CD4-positive, alpha-beta T cell (primary cell): ENCODE measurements at regions not wholly inside any gene's neighbourhood (a gene's known extent, or its start where the extent isn't known, plus 50 kb on each side); places are given as distances from the start of the nearest gene placed in this dataset.

Experiments
- ATAC-seq: fragments of 200-7000 bp; cut with Tn5 transposase; one replicate; pipeline ENCODE4 v1.10.0; 2022; ENCODE audit warnings: mild to moderate bottlenecking; ENCODE audit not compliant: poor library complexity
- CTCF ChIA-PET: fragments of 350-600 bp; sonication (Branson Sonifier 250); formaldehyde crosslinking; loops from one replicate; lab custom pipeline; 2021; ENCODE audit warnings: antibody characterized with exemption, inconsistent platforms; lab: Charles Lee
- POLR2A ChIA-PET: fragments of 350-600 bp; sonication (Branson Sonifier 250); formaldehyde crosslinking; loops from one replicate; lab custom pipeline; 2021; ENCODE audit warnings: antibody characterized with exemption, inconsistent platforms; lab: Charles Lee
- DNase-seq, 14 experiments: peaks; one replicate each; pipeline ENCODE4 v3.0.0-alpha.2; 2013 to 2020; ENCODE audit warnings: mixed read lengths in 2 of 14
- H3K27ac ChIP-seq, 2 donors: one replicate each; pipeline versions ENCODE4 v1.5.1 to v1.7.0; 2013; ENCODE audit warnings: low read length in 2 of 2, low read depth in 1 of 2, mild to moderate bottlenecking in 1 of 2
- H3K27me3 ChIP-seq, 2 experiments: 1 replicate in 1 of 2; 2 replicates in 1 of 2; pipeline versions ENCODE4 v1.6.1 to v1.7.0; 2013; ENCODE audit warnings: low read length in 2 of 2, control low read depth in 1 of 2, mild to moderate bottlenecking in 1 of 2, moderate library complexity in 1 of 2; ENCODE audit not compliant: insufficient read depth in 2 of 2, control insufficient read depth in 1 of 2
- H3K36me3 ChIP-seq: one replicate; pipeline ENCODE4 v1.6.1; 2013; ENCODE audit warnings: low read length, control low read depth; ENCODE audit not compliant: insufficient read depth
- H3K4me1 ChIP-seq: one replicate; pipeline ENCODE4 v1.6.1; 2013; ENCODE audit warnings: low read length, control low read depth; ENCODE audit not compliant: insufficient read depth
- H3K4me3 ChIP-seq: one replicate; pipeline ENCODE4 v1.5.1; 2013; ENCODE audit warnings: mild to moderate bottlenecking, low read length, moderate library complexity
- H3K9me3 ChIP-seq, 2 experiments: 1 replicate in 1 of 2; 2 replicates in 1 of 2; pipeline versions ENCODE4 v1.6.1 to v1.7.0; 2013; ENCODE audit warnings: low read length in 2 of 2, mild to moderate bottlenecking in 2 of 2, control low read depth in 1 of 2, moderate library complexity in 1 of 2; ENCODE audit not compliant: control insufficient read depth in 1 of 2, insufficient read depth in 1 of 2
- H3K27ac Mint-ChIP-seq: one replicate; pipeline ENCODE4 v1.8.0; 2020; ENCODE audit warnings: mixed read lengths
- H3K27me3 Mint-ChIP-seq: one replicate; pipeline ENCODE4 v1.8.0; 2021; ENCODE audit warnings: mixed read lengths
- H3K36me3 Mint-ChIP-seq: one replicate; pipeline ENCODE4 v1.8.0; 2021; ENCODE audit warnings: low read depth, mixed read lengths
- H3K4me1 Mint-ChIP-seq: one replicate; pipeline ENCODE4 v1.8.0; 2021; ENCODE audit warnings: low read depth, mixed read lengths
- H3K4me3 Mint-ChIP-seq: one replicate; pipeline ENCODE4 v1.8.0; 2020; ENCODE audit warnings: mild to moderate bottlenecking, mixed read lengths
- H3K9me3 Mint-ChIP-seq: one replicate; pipeline ENCODE4 v1.8.0; 2020; ENCODE audit warnings: mixed read lengths
- CTCF ChIP-seq: fragments of 200-600 bp; IDR thresholded peaks from one replicate; pipeline ENCODE4 v1.8.0; 2022; ENCODE audit warnings: antibody characterized with exemption, mild to moderate bottlenecking
- intact Hi-C, 2 experiments: fragments of 100-400 bp; cut with DNase I in 1 of 2; cut with micrococcal nuclease in 1 of 2; formaldehyde crosslinking; loops; one replicate each; pipeline versions ENCODE4 v1.15.1 to v1.9.0; 2023 to 2025; cut with DNase I, micrococcal nuclease

GRCh38 chr3:34351882-34352777 is 553.7 kb downstream of the PDCD6IP start:
- no peak for TF ChIP-seq CTCF
- CTCF ChIA-PET: no interaction called here
- POLR2A ChIA-PET: no interaction called here

GRCh38 chr3:34352778-34353331 is 554.4 kb downstream of the PDCD6IP start:
- DNase-seq (no peak), ATAC-seq (no peak)
- TF ChIP-seq CTCF: no peak
- CTCF ChIA-PET: no interaction called here
- Mint-ChIP-seq H3K27ac (no peak overlapping the region), H3K4me3 (no peak overlapping the region), H3K4me1 (no peaks in the 10 kb centered on the region), H3K36me3 (no peaks in the 10 kb centered on the region), H3K27me3 (peaks cover 4% of the 10 kb centered on the region), H3K9me3 (no peaks in the 10 kb centered on the region)
- Histone ChIP-seq H3K36me3 (no peaks in the 10 kb centered on the region), H3K4me3 (no peak overlapping the region), H3K4me1 (no peaks in the 10 kb centered on the region), H3K27ac (no peak overlapping the region), H3K27me3 (no peaks in the 10 kb centered on the region), H3K9me3 (no peaks in the 10 kb centered on the region)
- POLR2A ChIA-PET: no interaction called here
- intact Hi-C loops: no loop called here

More at GRCh38 chr3:34351882-34352777, 553.7 kb downstream of the PDCD6IP start:
- Histone ChIP-seq H3K36me3 (no peaks in the 10 kb centered on the region), H3K27me3 (no peaks in the 10 kb centered on the region), H3K4me1 (no peaks in the 10 kb centered on the region), H3K9me3 (no peaks in the 10 kb centered on the region), H3K27ac (no peak overlapping the region), H3K4me3 (no peak overlapping the region)
- Mint-ChIP-seq H3K36me3 (no peaks in the 10 kb centered on the region), H3K9me3 (no peaks in the 10 kb centered on the region), H3K27ac (no peak overlapping the region), H3K4me1 (no peaks in the 10 kb centered on the region), H3K27me3 (no peaks in the 10 kb centered on the region), H3K4me3 (no peak overlapping the region)
- no peak for ATAC-seq
- no peak for DNase-seq
- intact Hi-C loops: no loop called here

- ATAC-seq (no peak), DNase-seq (no peak)
- no peak overlapping the region for H3K4me3 Mint-ChIP-seq
- H3K27ac Mint-ChIP-seq: no peak overlapping the region
- no peaks in the 10 kb centered on the region for H3K9me3 Mint-ChIP-seq
- Histone ChIP-seq H3K9me3 (no peaks in the 10 kb centered on the region), H3K4me1 (no peaks in the 10 kb centered on the region), H3K36me3 (no peaks in the 10 kb centered on the region), H3K27me3 (no peaks in the 10 kb centered on the region), H3K4me3 (no peak overlapping the region), H3K27ac (no peak overlapping the region)
- ChIA-PET CTCF (no interaction called here), POLR2A (no interaction called here)
- no peak for TF ChIP-seq CTCF
- peaks cover 4% of the 10 kb centered on the region for H3K27me3 Mint-ChIP-seq
- H3K4me1 Mint-ChIP-seq: peaks cover 5% of the 10 kb centered on the region
- intact Hi-C loops: no loop called here
- no peaks in the 10 kb centered on the region for H3K36me3 Mint-ChIP-seq
Observed at GRCh38 chr3:34357461-34357860, 559.0 kb downstream of the PDCD6IP start.
